ENCODE measurements at regions not wholly inside any gene's neighbourhood (a gene's known extent, or its start where the extent isn't known, plus 50 kb on each side); places are given as distances from the start of the nearest gene placed in this dataset.

DNA sequence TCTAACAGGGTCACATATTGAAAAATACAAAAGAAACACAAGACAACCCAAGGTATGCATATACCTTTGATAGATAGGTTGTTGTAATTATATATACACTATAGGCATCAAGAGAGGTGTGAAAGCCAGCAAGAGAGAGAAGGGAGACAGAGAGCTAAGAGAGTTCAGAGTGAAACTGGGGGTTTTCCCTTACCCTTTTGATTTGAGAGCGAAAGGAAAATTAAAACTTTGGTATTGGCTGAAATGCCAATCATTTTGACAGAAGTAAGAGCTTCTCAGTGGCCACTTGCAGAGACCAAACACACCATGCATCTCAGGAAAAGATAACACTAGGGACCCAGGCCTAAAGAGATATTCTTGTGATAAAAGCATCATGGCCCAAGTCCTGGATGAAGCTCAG is 183.6 kb downstream of the SHOX2 start:
- ChIA-PET CTCF (ENCODE audit: partially characterized antibody) (interaction anchor here (1.0 to 1.3 kb wide), 4 partner anchors 8 to 391 kb away, joined by 3 read pairs; no protein-coding TSS in a partner anchor), POLR2A (ENCODE audit: partially characterized antibody) (no interaction called here)
- H3K36me3 ChIP-seq (ENCODE audit: control insufficient read depth in 2 of 4, insufficient read depth in 4 of 4, low read length in 3 of 4), result no peaks in the 10 kb centered on the region
- H4K5ac ChIP-seq (ENCODE audit: insufficient read length, low read depth, low read length), result no peak overlapping the region
- H3K4me2 ChIP-seq (ENCODE audit: insufficient read depth in 1 of 2, low read depth in 2 of 2, low read length in 2 of 2), result no peak overlapping the region
- no peak overlapping the region for H4K91ac ChIP-seq (replicated peaks; ENCODE audit: insufficient read length, low read length)
- H3K4ac ChIP-seq (replicated peaks; ENCODE audit: insufficient read length, low read depth, low read length), result no peak overlapping the region
- H4K8ac ChIP-seq (ENCODE audit: extremely low read depth, insufficient read depth, low read length), result no peak overlapping the region
- 100% methylated on average over 1 of the region's 1 CpG; no CpG with 5 or more reads in 1 of the 2 experiments for WGBS, 2 experiments (ENCODE audit: extremely low coverage in 1 of 2, insufficient coverage in 1 of 2, insufficient read length in 1 of 2, insufficient replicate concordance in 2 of 2, low coverage in 1 of 2, low lambda C conversion rate in 2 of 2, missing lambda C conversion rate in 1 of 2)
- H2BK5ac ChIP-seq (ENCODE audit: low read depth, low read length), result no peak overlapping the region
- H3K23me2 ChIP-seq (ENCODE audit: low read depth, low read length), result no peaks in the 10 kb centered on the region
- no peaks in the 10 kb centered on the region for H3K9me3 ChIP-seq (ENCODE audit: insufficient read depth in 2 of 2, low read depth in 1 of 2, low read length in 1 of 2)
- no peak overlapping the region for H3K14ac ChIP-seq (ENCODE audit: insufficient read length)
- DNase-seq (ENCODE audit: low read depth in 1 of 2, low spot score in 2 of 2) (no peak), FAIRE-seq (no peak)
- peaks cover 0 to 1% (median 0%) of the 10 kb centered on the region in 4 experiments; a peak in 1 of 7 replicates for H3K27me3 ChIP-seq (replicated peaks in 1 of 4; ENCODE audit: control insufficient read depth in 3 of 4, extremely low read depth in 1 of 4, insufficient read depth in 3 of 4, low read length in 3 of 4)
- TF ChIP-seq POLR2A (IDR thresholded peaks at IDR 0.05; ENCODE audit: control extremely low read depth in 1 of 2, low read depth in 2 of 2, low read length in 2 of 2) (no peak), JUND (IDR thresholded peaks at IDR 0.05; ENCODE audit: low read length) (no peak), RNF2 (IDR thresholded peaks at IDR 0.05; ENCODE audit: borderline replicate concordance, low read depth, low read length, missing control alignments, poor library complexity, severe bottlenecking) (no peak), SRF (IDR thresholded peaks at IDR 0.05; ENCODE audit: low read depth, low read length) (no peak), SUZ12 (IDR thresholded peaks at IDR 0.05; ENCODE audit: low read length) (no peak), PHF8 (conservative IDR thresholded peaks at IDR 0.05; ENCODE audit: low read depth, low read length) (no peak), BCL11A (IDR thresholded peaks at IDR 0.05; ENCODE audit: low read depth in 2 of 2, low read length in 2 of 2) (no peak), EGR1 (IDR thresholded peaks at IDR 0.05; ENCODE audit: borderline replicate concordance, low read depth, low read length) (no peak)
- H3K9ac ChIP-seq (replicated peaks in 1 of 4; ENCODE audit: extremely low read depth in 1 of 4, low read depth in 3 of 4, low read length in 3 of 4), result no peak overlapping the region
- H2BK12ac ChIP-seq (ENCODE audit: low read depth, low read length), result no peak overlapping the region
- H2BK20ac ChIP-seq (ENCODE audit: low read length), result no peak overlapping the region
- H3K27ac ChIP-seq (ENCODE audit: low read depth, low read length), result no peak overlapping the region
- no peak overlapping the region for H3K4me3 ChIP-seq (ENCODE audit: extremely low read depth in 1 of 4, insufficient read depth in 2 of 4, low read depth in 3 of 4, low read length in 4 of 4)
- H3K79me1 ChIP-seq (ENCODE audit: low read depth, low read length), result no peaks in the 10 kb centered on the region
- no peaks in the 10 kb centered on the region for H3K4me1 ChIP-seq (replicated peaks in 1 of 4; ENCODE audit: control insufficient read depth in 3 of 4, insufficient read depth in 4 of 4, low read length in 3 of 4)
- H2AFZ ChIP-seq (ENCODE audit: low read length), result no peak overlapping the region
- H2BK15ac ChIP-seq (ENCODE audit: low read length), result no peak overlapping the region
- no peaks in the 10 kb centered on the region for H4K20me1 ChIP-seq (replicated peaks in 1 of 2; ENCODE audit: control insufficient read depth in 1 of 2, insufficient read depth in 2 of 2, low read length in 2 of 2)
- no peak overlapping the region for H2AK5ac ChIP-seq (ENCODE audit: low read depth, low read length)
- no peak overlapping the region for H2BK120ac ChIP-seq (replicated peaks; ENCODE audit: low read depth, low read length)
- H3K56ac ChIP-seq (replicated peaks; ENCODE audit: insufficient read length, low read depth, low read length), result no peak overlapping the region
- no peak overlapping the region for H3K23ac ChIP-seq (ENCODE audit: insufficient read length)
- no peak overlapping the region for H3K18ac ChIP-seq (ENCODE audit: extremely low read depth, low read length)
- no peaks in the 10 kb centered on the region for H3K79me2 ChIP-seq (ENCODE audit: control insufficient read depth in 1 of 2, insufficient read depth in 2 of 2, low read length in 2 of 2)
